HG02973 (cell line): ENCODE measurements at regions not wholly inside any gene's neighbourhood (a gene's known extent, or its start where the extent isn't known, plus 50 kb on each side); places are given as distances from the start of the nearest gene placed in this dataset.

Experiments
- ATAC-seq: cut with Tn5 transposase; IDR thresholded peaks from one replicate; pipeline ENCODE4 v1.9.1; 2021; ENCODE audit warnings: moderate library complexity; ENCODE audit not compliant: unreplicated experiment

DNA sequence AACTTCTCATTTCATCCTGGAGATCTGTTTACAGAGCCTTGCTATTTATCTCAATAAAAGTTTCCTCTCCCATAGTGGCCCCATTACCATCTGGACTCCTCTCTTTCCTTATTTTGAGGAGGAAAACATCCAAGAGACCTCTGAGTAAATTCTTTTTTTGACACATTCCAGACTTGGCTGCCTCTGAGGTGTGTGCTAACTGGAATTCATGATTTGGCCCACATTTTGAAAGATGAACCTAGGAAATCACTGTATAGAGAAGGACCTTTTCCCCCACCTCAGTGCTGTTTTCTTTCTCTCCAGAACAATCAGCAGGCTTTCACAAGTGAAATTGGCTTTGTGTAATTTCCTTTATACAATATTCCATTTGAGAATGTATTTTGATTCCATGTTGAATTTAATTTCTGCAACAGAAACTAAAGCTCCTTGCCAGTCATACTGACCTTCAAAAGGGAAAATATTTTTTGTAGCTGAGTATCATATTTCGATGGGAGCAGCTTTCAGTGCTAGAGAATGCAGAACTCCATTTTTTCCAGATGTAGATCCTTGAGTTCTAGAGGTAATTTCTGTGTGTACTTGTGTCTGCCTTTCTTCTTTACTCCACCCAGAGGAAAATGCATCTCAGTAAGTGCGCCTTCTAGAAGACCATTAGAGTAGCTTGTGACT is 244.9 kb upstream of the RGS6 start:
- ATAC-seq = no peak

DNA sequence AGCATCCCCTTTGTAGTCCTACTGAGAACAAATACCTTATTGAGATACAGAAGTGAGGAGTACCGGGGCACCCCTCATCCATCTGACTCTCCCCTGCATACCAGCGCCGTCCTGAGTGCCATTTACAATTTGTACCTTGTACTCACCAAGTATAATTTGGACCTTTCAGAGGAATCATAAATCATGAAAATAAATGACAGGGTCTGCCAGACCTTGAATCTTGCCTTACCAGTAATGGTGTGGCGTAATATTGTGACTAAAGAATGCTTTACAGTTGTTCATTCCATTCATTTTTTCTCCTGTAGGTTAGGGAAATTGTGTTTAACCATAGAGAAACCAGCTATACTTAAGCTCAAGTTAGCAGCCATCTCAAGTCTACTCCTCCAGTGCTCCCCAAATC is 243.7 kb upstream of the RGS6 start:
- no peak for ATAC-seq

DNA sequence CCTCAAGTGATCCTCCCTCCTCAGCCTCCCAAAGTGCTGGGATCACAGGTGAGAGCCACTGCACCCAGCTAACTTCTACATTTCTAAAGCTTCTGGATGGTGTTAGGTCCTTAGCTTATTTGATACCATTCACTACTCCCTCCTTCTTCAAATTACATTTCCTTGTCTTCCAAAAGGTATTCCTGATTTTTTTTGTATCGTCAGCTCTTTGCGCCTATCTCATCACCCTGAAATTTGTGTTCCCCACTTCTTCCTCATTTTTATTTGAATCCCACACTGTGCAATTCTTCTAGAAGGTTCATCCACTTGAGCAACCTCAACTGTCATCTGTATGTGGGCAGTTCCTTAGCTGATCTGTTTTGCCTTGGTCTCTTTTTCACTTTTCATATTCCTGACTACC is 241.8 kb upstream of the RGS6 start:
- ATAC-seq = no peak

DNA sequence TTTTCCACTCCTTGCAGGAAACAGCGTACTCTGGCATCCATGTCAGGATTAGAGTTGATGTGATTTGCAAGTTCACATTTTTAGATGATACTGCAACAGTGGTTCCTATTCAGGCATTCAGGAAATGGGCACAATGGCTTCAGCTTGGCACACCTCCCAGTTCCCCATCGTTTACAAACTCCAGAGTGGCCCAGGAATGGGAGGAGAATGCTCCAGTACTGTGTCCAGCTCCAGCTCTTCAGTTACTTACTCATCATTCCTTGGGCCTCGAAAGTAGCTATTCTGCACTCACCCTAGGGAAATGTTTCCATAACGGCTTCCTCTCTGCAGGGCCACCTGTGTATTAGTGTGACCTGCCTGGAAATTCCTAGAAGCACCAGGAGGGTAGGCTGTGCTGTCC is 239.7 kb upstream of the RGS6 start:
- no peak for ATAC-seq

DNA sequence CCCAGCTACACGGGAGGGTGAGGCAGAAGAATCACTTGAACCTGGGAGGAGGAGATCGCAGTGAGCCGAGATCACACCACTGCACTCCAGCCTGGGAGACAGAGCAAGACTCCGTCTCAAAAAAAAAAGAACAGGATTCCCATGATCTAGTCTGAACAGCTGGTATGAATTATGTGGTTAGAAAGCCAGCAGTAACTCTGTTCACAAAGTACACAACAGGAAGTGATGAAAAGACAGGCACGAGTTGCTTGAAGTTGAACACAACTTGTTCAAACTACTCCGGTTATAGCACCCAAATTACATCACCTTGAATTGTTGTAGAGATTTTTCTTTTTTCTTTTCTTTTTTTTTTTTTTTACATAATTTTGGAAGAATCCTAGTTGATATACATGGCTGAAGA is 238.8 kb upstream of the RGS6 start:
- ATAC-seq = no peak

DNA sequence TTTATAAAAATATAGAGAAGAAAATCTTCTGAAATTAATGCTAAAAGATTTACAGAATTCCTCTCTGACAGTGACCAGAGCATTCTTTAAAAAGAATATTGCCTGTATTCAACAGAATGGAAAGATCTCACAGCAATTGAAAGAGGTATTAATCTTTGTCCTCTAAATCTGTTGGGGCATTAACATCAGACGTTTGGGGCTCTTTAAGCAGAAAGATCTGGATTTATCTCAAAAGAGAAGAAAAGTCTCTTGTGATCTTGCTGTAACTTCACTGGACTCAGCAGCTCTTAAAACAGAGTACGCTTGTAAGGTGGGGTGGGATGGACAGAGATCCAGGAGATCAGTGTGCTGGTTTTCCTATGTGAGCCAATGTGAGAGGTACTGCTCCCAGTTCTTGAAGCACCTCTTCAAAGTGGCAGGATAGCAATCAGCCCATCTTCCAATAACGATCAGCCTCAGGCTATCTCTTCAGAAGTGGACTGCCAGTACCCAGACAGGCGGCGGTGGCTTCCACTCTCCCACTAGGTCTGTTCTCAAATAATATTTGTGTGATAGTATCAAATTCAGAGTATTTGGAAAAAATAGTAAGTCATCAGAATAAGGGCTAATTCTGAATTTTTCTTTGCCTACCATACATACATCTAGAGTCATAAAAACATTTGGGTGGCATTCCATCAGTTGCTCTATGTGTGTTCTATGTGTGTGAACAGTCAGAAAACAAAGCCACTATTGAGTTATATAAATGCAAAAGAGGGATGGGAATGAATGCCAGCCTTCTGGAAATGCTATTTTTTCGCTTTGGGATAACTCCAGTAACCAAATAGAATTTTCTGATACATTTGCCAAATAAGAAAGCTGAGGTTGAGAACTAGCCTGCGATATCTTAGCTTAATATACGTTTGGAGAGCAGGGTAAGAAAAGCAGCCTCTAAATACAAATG is 237.4 kb upstream of the RGS6 start:
- ATAC-seq = no peak

DNA sequence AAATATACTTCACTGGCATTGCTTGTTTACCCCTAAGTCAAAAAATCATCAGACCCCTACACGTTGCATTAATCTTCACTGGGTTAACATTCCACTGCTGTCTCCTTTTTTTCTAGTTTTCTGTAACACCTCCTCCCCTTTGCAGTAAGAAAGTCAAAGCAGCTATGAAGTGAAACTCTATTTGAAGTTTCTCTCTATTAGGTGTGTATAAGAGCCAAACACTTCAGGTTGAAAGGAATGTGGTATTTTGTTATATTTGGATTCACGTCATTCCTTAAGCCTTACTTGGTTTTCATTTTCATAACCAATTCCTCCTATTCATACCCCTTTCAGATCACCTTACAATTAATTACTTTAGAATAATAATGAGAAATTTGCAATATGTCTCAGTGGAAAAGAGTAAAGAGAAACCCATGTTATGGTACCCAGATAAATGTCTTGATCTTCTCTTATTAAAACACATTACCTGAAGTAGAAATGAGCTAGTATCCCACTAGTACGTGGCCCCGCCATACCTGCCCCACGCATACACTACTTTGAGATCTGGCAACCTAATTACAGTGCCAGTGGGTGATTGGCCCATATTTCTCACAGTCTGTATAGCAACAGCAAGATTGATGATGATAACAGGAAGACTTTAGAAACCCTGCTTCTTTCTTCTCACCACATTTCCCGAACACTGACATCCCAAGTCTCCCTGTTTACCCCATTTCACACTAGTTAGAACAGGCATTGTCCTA is 236.4 kb upstream of the RGS6 start:
- ATAC-seq = no peak

DNA sequence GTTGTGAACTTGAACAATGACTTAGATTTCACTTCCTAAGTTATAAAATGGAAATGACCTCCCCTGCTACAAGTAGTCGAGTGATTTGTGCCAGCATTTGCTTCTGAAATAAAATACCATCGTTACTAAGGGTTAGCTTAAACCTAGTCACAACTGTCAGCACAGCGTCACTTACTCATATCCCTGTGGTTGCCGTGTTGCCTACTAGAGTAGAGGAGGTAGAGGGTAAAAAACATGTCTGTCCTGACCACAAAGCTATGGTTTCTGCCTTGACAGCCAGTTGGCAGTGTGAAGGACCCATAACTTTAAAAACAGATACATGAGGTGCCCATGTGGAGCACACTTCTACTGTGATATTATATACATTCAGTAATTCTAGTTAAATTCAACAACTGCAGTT is 234.2 kb upstream of the RGS6 start:
- no peak for ATAC-seq

DNA sequence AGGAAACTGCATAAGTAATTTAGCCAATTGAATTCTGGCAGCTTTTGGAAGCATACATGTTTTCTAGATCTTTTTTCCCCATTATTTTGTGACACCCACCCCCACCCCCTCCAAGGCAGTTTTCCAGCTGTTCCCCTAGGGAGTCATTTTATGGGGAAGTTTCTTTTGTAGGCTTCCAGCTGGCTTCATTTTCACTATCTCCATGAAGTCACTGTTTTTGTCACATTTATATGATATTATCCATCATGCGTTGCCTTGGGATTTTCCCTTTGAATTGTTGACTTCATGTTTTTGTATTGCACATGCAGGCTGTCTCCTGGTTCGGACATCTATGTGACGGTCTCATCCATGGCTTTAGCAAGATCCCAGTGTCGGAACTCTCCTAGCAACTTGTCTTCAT is 233.6 kb upstream of the RGS6 start:
- ATAC-seq = no peak

DNA sequence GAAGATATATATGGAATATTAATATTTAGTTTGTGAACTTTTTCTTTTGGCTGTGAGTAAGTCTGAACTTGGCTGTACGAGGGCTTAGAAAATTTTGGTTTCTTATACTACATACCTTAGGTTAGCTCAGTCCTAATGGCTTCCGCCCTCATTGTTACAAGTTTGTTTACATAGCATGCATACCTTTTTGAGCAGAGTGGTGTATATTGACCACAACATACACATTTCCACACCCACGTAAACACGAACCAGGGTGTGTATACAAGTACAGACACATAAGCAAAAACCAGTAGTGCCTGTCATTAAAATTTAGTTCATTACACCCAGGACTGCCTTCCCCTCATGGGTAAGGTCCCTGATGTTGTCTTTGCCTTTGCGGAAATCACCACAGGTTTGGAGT is 230.2 kb upstream of the RGS6 start:
- ATAC-seq = no peak

DNA sequence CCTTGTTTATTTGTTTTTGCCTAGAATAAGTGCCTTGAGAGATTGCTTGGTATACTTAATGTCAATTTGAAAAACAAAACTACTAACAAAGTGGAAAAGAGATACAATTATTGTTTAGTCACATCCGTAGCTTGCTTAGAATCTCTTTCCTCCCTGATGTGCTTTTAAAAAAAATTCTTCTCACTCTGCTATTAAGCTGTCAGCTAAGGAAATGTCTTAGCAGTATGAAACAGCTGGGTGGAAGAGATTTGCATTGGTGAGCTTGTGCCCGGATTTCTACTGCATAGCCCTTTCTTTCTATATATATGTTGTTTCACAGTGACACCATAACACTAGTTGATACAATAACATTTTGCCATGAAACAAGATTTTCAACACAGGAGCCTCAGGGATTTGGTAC is 229.4 kb upstream of the RGS6 start:
- ATAC-seq = no peak

DNA sequence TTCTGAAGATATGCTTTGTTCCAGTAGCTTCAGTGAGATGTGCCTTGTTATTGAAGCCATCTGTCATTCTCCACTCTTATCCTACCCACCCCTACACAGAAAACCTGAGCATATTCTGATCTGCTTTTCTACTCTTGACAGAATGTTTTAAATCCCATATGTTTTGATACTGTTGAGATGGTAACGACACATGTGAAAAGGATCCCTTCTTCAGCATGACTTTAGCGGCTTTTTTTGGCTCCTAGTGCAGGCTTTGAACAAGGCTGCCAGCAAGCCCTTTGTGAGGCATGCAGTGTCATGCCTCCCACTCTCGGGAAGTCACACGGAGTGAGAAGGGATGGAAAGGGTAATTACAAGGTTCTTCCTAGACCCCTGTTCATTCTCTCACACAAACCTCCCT is 228.8 kb upstream of the RGS6 start:
- no peak for ATAC-seq

DNA sequence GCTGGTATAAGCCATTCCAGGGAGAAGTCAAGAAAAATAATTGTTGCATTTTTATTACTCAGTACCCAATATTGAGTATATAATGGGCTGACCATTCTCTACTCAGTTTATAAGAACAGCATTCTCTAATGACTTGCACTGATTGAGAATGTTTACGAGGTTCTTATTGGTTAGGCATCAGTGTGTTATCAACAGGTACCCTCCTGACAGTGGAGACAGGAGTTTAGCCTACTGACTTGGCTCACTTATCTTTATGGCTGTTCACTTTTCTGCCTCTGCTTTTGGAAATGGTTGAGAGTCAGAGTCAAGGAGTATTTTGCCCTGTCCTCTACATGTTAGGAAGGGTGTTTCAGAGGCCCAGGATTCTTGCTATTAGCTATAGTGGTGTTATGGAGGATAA is 228.0 kb upstream of the RGS6 start:
- ATAC-seq = no peak

DNA sequence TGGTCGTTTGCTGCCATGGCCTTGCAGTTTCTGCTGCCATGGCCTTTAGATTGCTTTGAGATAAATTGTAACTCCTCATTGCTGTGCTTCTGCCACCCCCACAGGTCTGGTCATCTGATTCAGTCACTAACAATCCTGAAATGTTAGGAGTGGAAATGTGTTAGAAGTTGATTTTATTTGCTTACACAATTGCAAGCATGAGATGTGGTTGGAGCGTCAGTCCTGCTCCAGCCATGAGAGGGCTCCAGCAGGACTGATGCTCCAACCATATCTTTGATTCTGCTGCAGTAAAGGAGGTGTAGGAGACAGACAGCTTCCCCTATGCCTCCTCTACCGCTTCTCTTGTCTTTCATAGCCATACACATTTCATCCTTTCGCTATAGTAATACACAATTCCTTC is 226.8 kb upstream of the RGS6 start:
- ATAC-seq = no peak

DNA sequence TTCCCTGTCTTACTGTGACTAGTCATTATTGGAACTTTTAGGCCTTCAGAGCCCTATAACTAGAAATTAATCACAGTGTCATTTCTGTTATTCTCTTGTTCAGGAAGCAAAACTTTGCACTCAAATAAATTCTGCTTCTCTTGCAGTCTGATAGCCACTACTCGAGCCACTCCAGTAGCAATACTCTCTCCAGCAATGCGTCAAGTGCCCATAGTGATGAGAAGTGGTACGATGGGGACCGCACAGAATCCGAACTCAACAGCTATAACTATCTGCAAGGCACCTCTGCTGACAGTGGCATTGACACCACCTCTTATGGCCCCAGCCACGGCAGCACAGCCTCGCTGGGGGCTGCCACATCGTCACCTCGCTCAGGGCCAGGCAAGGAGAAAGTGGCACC is 223.2 kb upstream of the RGS6 start:
- no peak for ATAC-seq

DNA sequence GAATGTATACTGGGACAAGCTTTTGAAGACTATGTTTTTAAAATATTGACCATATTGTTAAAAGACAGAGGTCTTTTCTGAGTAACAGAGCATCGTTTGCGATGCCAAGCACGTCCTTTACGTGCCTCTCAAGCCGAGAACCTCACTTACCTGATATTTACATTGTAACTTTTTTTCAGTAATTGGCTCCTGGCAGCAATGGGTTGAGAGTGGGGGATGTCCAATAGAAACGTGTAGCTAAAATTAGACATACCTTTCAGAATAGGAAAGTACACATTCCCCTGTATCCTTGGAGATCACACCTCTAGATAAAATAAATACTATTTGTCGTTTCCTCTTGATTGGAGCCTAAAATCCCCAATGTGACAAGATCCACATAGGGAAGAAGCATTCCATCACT is 222.2 kb upstream of the RGS6 start:
- no peak for ATAC-seq

DNA sequence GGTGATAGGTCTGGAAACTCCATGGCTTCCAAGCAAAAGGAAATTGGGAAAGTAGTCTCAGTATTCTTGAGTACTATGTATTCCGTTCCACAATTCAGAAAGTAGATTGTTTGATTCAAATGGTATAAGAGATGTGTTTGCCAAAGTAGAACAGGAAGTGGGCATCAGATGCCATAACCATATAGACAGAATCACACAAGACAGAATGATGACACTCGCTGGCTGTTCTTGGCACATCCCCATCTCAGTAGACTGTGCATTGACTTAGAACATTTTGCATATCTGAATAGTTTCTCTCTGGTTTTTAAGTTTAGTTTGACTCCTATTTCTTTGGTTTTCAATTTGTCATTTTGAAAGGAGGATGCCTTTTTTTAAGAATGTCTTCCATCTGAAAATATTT is 221.1 kb upstream of the RGS6 start:
- no peak for ATAC-seq

DNA sequence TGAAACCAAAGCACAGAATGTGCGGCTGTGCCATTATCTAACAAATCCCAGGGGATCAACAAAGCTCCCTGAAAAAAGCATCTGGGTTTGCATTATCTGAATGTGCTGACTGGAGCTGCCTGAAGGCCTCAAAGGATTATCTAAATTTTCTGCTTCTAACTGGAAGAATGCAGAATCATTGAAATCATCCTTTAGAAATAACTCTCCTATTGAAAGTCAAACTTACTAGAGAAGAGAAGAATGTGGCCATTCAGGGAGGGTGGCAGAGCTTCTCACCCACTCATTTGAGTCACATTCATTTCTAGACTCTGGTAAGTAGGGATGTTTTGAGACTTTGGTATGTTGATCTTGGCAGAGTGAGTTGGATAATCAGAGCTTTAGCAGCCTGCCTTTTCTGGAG is 220.6 kb upstream of the RGS6 start:
- no peak for ATAC-seq

DNA sequence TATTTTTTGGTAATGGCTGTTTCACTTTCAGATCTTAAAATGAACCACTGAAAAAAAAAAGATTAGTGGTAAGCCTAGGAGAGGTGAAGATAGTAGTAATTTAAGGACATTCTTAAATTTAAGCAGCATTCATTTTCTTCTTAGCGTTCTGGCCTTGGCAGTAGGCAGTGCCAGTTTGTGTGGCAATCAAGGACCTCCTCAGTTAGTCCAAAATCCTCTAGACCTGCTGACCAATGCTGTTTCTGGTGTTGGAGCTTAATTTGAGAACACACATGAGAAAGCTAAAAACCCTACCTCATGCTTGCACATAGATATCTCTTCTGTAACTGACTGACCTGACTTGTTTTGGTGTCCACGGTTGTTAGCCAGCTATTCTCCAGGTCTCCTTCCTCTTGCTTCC is 219.8 kb upstream of the RGS6 start:
- no peak for ATAC-seq

DNA sequence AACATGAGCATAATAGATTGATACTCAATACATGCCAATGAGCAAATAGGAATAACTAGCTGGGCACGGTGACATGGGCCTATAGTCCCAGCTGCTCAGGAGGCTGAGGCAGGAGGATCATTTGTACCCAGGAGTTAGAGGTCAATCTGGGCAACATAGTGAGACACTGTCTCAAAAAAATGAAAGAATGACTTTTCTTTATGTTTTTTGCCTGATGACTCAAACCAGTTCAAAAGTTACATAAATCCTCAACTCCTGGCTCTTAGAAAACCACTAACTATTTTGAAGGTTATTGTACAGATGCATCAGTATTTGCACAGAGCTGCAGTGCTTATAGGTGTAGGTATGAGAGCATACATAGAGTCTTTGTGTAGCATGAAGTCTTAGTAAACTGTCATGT is 219.2 kb upstream of the RGS6 start:
- no peak for ATAC-seq

DNA sequence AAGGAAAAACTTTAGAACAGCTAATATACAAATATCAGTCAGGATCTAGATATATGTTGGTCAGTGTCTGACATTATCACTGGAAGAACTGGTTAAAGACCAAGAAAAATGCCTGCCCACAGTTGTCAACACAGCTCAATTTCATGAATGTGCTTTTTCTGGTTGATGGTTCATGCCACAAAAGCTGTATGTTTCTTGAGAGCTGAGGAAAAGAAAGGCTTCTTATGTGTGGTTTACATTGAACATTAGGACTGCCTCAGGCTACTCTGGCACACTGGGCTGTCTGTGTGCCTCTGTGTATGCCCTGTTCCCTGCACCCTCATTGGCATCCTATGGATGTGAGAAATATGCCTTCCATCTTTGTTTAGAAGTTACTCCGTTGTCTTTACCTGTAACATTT is 218.8 kb upstream of the RGS6 start:
- no peak for ATAC-seq

DNA sequence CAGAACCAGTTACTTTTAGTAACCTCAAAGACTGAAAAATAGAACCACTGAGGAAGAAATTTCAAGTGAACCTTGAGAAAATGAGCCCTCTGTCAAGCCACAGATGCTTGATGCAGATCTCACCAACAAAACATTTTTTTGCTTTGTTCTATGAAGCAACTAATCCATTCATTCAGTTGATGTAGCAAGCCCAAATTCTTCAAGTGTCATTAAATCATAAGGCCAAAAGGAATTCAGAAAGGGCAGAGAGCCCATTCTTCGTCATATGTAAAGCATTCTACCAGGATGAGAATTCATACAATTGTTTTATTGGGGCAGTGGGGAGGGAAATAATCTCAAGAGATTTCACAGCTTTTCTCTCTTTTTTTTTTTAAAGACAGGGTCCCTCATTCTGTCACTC is 218.0 kb upstream of the RGS6 start:
- ATAC-seq = no peak
